Colonic mucosa (tissue), 4 donors: ENCODE measurements at regions not wholly inside any gene's neighbourhood (a gene's known extent, or its start where the extent isn't known, plus 50 kb on each side); places are given as distances from the start of the nearest gene placed in this dataset.

Source experiments
- DNase-seq: peaks from one replicate; pipeline ENCODE4 v3.0.0-alpha.2; 2020
- H3K27ac ChIP-seq: fragments of 200-600 bp; one replicate; pipeline ENCODE4 v1.8.0; 2021
- H3K27me3 ChIP-seq: fragments of 200-600 bp; one replicate; pipeline ENCODE4 v1.8.0; 2021
- H3K36me3 ChIP-seq: fragments of 200-600 bp; one replicate; pipeline ENCODE4 v1.8.0; 2021
- H3K4me1 ChIP-seq: fragments of 200-600 bp; one replicate; pipeline ENCODE4 v1.8.0; 2021; ENCODE audit warnings: mild to moderate bottlenecking
- H3K4me3 ChIP-seq: fragments of 200-600 bp; one replicate; pipeline ENCODE4 v1.8.0; 2021
- H3K9ac ChIP-seq, 2 donors: one replicate each; pipeline ENCODE4 v1.7.0; 2013; ENCODE audit warnings: control low read depth in 2 of 2, low read depth in 2 of 2, low read length in 2 of 2
- H3K9me3 ChIP-seq: fragments of 200-600 bp; one replicate; pipeline ENCODE4 v1.8.0; 2021
- intact Hi-C: fragments of 100-400 bp; cut with DNase I; formaldehyde crosslinking; loops from one replicate; pipeline ENCODE4 v1.14.1; 2022
- TF ChIP-seq, protein P1 (sequence below): fragments of 200-600 bp; IDR thresholded peaks from one replicate; pipeline ENCODE4 v1.8.0; 2022; ENCODE audit warnings: antibody characterized with exemption, mild to moderate bottlenecking
- donor health status: healthy.
- donor health status: DM: no; HTN: no; CAD: no.
- donor health status: DM: no; HTN: no; CAD: no.

DNA sequence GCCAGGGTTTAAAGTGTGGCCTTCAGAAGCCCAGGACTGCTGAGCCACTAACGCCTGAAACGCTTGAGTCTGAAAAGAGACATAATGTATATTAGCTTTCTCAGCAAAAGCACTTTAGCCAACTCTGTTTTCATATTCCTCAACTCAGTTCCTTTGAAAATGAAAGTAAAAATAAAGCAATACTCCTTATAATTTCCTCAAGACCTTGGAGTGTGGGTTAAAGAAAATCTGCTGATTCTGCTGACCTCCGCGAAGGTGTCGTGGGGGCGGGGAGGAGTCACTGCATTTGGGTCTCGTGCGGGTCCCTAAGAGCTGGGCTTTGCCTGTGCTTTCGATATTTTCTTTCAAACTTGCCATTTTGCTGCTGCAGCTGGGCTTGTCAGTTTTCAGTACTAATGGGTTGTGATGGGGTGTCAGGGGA lies 142.2 kb upstream of the ARID1B start:
- Histone ChIP-seq H3K27ac (no peak overlapping the region), H3K27me3 (no peaks in the 10 kb centered on the region), H3K9ac (no peak overlapping the region), H3K4me3 (no peak overlapping the region), H3K4me1 (peaks cover 9% of the 10 kb centered on the region), H3K36me3 (no peaks in the 10 kb centered on the region), H3K9me3 (no peaks in the 10 kb centered on the region)
- TF ChIP-seq, protein P1, sequence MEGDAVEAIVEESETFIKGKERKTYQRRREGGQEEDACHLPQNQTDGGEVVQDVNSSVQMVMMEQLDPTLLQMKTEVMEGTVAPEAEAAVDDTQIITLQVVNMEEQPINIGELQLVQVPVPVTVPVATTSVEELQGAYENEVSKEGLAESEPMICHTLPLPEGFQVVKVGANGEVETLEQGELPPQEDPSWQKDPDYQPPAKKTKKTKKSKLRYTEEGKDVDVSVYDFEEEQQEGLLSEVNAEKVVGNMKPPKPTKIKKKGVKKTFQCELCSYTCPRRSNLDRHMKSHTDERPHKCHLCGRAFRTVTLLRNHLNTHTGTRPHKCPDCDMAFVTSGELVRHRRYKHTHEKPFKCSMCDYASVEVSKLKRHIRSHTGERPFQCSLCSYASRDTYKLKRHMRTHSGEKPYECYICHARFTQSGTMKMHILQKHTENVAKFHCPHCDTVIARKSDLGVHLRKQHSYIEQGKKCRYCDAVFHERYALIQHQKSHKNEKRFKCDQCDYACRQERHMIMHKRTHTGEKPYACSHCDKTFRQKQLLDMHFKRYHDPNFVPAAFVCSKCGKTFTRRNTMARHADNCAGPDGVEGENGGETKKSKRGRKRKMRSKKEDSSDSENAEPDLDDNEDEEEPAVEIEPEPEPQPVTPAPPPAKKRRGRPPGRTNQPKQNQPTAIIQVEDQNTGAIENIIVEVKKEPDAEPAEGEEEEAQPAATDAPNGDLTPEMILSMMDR = no peak
- intact Hi-C loops = no loop called here
- no peak for DNase-seq

DNA sequence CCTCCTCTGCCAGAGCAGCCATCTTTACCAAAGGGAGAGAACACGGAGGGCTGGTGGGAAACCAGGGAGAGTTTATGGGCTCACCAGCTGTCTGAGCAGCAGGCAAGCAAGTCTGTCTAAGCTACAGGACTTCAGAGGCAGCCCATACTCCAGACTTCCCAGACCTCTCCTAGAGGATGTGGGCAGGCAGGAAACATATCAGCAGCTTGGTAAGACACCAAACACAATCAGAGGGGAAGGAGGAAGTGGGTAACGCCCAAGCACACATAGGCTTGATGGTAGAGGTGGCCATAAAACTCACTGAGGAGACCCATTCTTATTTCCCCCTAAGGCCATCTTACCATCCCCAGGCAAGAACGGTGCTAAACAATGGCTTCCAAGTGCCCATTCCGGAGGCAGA lies 143.1 kb upstream of the ARID1B start:
- no peaks in the 10 kb centered on the region for H3K27me3 ChIP-seq
- peaks cover 9% of the 10 kb centered on the region for H3K4me1 ChIP-seq
- H3K9me3 ChIP-seq = no peaks in the 10 kb centered on the region
- H3K27ac ChIP-seq = no peak overlapping the region
- TF ChIP-seq, protein P1 = no peak
- H3K9ac ChIP-seq = no peak overlapping the region
- intact Hi-C loops = no loop called here
- no peak for DNase-seq
- H3K4me3 ChIP-seq = no peak overlapping the region
- no peaks in the 10 kb centered on the region for H3K36me3 ChIP-seq

DNA sequence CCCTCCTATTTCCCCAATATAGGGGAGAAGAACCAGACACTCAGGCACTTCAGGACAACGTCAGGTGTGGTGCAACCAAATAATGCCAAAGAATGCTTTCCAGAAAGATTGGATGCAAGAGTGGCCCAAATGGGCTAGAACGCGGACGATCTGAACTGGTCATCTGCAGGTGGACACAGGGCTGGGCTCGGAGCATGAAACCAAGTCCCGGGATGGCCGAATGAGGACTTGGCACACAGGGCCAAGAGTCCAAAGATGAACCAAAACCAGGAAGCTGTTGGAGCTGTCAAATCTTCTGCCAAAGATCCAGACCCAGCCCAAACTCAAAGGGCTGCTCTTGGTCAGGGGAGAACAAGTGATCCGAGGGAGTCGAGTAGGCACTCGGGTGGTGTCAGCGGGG lies 143.9 kb upstream of the ARID1B start:
- intact Hi-C loops = no loop called here
- Histone ChIP-seq H3K4me3 (no peak overlapping the region), H3K9me3 (no peaks in the 10 kb centered on the region), H3K27ac (no peak overlapping the region), H3K27me3 (no peaks in the 10 kb centered on the region), H3K36me3 (no peaks in the 10 kb centered on the region), H3K9ac (no peak overlapping the region), H3K4me1 (peaks cover 9% of the 10 kb centered on the region)
- DNase-seq = no peak
- TF ChIP-seq, protein P1 = no peak

DNA sequence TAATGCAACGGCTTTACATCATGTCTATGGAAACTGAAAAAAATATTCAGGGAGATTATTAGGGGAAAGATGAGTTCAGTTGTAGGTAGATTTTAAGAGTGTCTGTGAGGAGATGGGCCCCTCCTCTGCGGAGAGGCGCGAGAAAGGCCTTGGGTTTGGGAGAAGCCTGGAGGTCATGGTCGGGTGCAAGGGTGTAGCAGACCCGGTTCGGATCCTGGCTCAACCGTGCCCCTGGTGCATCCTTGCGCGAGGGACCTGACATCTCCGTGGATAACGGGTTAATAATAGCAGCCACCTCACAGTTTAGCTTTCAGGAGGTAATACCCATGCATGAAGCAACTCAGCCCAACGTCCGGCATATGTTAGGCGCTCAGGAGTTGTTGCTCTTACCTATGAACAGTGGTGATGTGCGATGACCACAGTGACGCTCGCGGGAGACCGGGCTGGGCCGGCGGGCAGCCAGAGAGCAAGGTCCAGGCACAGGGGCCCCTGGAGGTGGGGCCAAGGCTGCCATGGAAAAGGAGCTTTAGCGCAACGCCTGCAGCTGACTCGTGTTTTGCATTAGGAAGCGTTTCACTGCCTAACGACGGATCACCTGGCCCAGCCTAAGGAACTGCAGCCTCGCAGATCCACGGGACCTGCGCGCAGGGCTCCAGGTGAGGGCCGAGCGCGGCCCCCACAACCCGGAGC lies 146.4 kb upstream of the ARID1B start:
- no peak for DNase-seq
- H3K4me1 ChIP-seq = peaks cover 9% of the 10 kb centered on the region
- intact Hi-C loops = no loop called here
- no peak overlapping the region for H3K4me3 ChIP-seq
- no peaks in the 10 kb centered on the region for H3K9me3 ChIP-seq
- TF ChIP-seq, protein P1 = no peak
- no peak overlapping the region for H3K9ac ChIP-seq
- no peak overlapping the region for H3K27ac ChIP-seq
- H3K36me3 ChIP-seq = no peaks in the 10 kb centered on the region
- no peaks in the 10 kb centered on the region for H3K27me3 ChIP-seq

DNA sequence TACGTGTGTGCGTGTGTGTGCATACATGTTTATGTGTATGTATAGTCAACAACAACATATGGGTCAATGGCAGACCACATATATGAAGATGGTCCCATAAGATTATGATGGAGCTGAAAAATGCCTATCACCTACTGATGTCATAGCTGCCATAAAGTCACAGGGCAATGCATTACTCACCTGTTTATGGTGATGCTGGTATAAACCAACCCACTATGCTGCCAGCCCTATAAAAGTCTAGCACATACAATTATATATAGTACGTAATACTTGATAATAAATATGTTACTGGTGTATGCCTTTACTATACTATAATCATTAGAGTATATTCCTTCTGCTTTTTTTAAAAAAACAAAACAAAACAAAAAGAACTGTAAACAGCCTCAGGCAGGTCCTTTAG lies 148.4 kb upstream of the ARID1B start:
- no peak for DNase-seq
- Histone ChIP-seq H3K4me1 (peaks cover 2% of the 10 kb centered on the region), H3K27ac (no peak overlapping the region), H3K9ac (no peak overlapping the region), H3K9me3 (no peaks in the 10 kb centered on the region), H3K4me3 (no peak overlapping the region), H3K36me3 (no peaks in the 10 kb centered on the region), H3K27me3 (no peaks in the 10 kb centered on the region)
- intact Hi-C loops = no loop called here
- TF ChIP-seq, protein P1 = no peak
